DND-41 (cell line): ENCODE measurements at regions not wholly inside any gene's neighbourhood (a gene's known extent, or its start where the extent isn't known, plus 50 kb on each side); places are given as distances from the start of the nearest gene placed in this dataset.
A peak's percentile ranks its signal among the peaks of the same experiment; 100 is the strongest.

ENCODE experiments used
- ATAC-seq: fragments of 200-7000 bp; cut with Tn5 transposase; 3 replicates; pipeline ENCODE4 v1.9.1; 2021; ENCODE audit warnings: low read depth; ENCODE audit not compliant: insufficient read depth
- DNase-seq: peaks from one replicate; pipeline ENCODE4 v3.0.0-alpha.2; 2020
- H2AFZ ChIP-seq: 2 replicates; pipeline ENCODE4 v1.6.0; 2012; ENCODE audit warnings: low read depth, low read length
- H3K27ac ChIP-seq: 2 replicates; pipeline ENCODE4 v1.5.1; 2012; ENCODE audit warnings: low read length, inconsistent platforms
- H3K27me3 ChIP-seq: fragments of 200-600 bp; sonication (generic); 2 replicates; pipeline ENCODE4 v1.6.0; 2012; ENCODE audit warnings: low read length, mild to moderate bottlenecking, inconsistent platforms; ENCODE audit not compliant: insufficient read depth, poor library complexity
- H3K36me3 ChIP-seq: 2 replicates; pipeline ENCODE4 v1.5.1; 2012; ENCODE audit warnings: low read length, inconsistent platforms; ENCODE audit not compliant: insufficient read depth
- H3K4me1 ChIP-seq: 2 replicates; pipeline ENCODE4 v1.5.1; 2012; ENCODE audit warnings: mild to moderate bottlenecking, low read length; ENCODE audit not compliant: insufficient read depth
- H3K4me2 ChIP-seq: 2 replicates; pipeline ENCODE4 v1.6.0; 2012; ENCODE audit warnings: mild to moderate bottlenecking, moderate library complexity, low read length, inconsistent platforms; ENCODE audit not compliant: insufficient read depth
- H3K4me3 ChIP-seq, 2 experiments: fragments of 200-600 bp in 1 of 2; shearing (Covaris generic) in 1 of 2; 2 replicates each; pipeline ENCODE4 v1.5.1; 2012 to 2016; ENCODE audit warnings: inconsistent platforms in 2 of 2, low read length in 2 of 2, mild to moderate bottlenecking in 2 of 2, low read depth in 1 of 2, moderate library complexity in 1 of 2
- H3K79me2 ChIP-seq: 2 replicates; pipeline ENCODE4 v1.6.0; 2012; ENCODE audit warnings: low read length, inconsistent platforms; ENCODE audit not compliant: insufficient read depth
- H3K9ac ChIP-seq: 2 replicates; pipeline ENCODE4 v1.6.0; 2012; ENCODE audit warnings: low read depth, mild to moderate bottlenecking, inconsistent platforms, low read length, moderate library complexity
- H3K9me3 ChIP-seq: 2 replicates; pipeline ENCODE4 v1.5.1; 2012; ENCODE audit warnings: low read length, moderate library complexity, mild to moderate bottlenecking, inconsistent platforms; ENCODE audit not compliant: insufficient read depth, severe bottlenecking
- H4K20me1 ChIP-seq: 2 replicates; pipeline ENCODE4 v1.6.0; 2012; ENCODE audit warnings: low read length; ENCODE audit not compliant: insufficient read depth
- EZH2 ChIP-seq: IDR thresholded peaks from 3 replicates; pipeline ENCODE4 v1.6.1; 2012; ENCODE audit warnings: borderline replicate concordance, low read depth, mild to moderate bottlenecking, moderate library complexity, low read length, inconsistent platforms; ENCODE audit not compliant: severe bottlenecking
- TF ChIP-seq, protein P1 (sequence below): IDR thresholded peaks from 2 replicates; pipeline ENCODE4 v1.5.1; 2012; ENCODE audit warnings: borderline replicate concordance, low read length, moderate library complexity, mild to moderate bottlenecking; ENCODE audit not compliant: poor library complexity, severe bottlenecking; ENCODE audit errors: extremely low read depth

DNA sequence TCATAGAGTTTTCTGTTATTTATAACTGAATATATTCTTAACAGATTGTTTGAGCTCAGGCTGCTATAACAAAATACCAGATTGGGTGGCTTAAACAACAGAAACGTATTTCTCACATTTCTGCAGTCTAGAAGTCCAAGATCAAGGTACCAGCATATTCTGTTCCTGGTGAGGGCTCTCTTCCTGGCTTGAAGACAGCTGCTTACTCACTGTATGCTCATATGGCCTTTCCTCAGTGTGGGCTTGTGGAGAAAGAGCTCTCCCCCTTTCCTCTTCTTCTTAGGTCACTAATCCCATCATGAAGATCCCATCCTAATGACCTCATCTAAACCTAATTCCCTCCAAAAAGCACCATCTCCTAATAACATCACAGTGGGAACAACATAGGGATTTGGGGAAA, 117.8 kb downstream of the RASGEF1B start:
- no peak overlapping the region for H2AFZ ChIP-seq
- H4K20me1 ChIP-seq, result no peaks in the 10 kb centered on the region

GRCh38 chr4:81352446-81352835, 119.3 kb downstream of the RASGEF1B start:
- Histone ChIP-seq H3K79me2 (no peaks in the 10 kb centered on the region), H2AFZ (no peak overlapping the region), H3K36me3 (no peaks in the 10 kb centered on the region), H3K4me2 (no peak overlapping the region), H3K27me3 (no peaks in the 10 kb centered on the region), H3K9me3 (no peaks in the 10 kb centered on the region), H3K4me3 (no peak overlapping the region), H3K4me1 (no peaks in the 10 kb centered on the region), H4K20me1 (no peaks in the 10 kb centered on the region), H3K9ac (no peak overlapping the region), H3K27ac (no peak overlapping the region)
- no peak for DNase-seq
- ATAC-seq, result no peak
- TF ChIP-seq EZH2, result no peak
- TF ChIP-seq, protein P1, sequence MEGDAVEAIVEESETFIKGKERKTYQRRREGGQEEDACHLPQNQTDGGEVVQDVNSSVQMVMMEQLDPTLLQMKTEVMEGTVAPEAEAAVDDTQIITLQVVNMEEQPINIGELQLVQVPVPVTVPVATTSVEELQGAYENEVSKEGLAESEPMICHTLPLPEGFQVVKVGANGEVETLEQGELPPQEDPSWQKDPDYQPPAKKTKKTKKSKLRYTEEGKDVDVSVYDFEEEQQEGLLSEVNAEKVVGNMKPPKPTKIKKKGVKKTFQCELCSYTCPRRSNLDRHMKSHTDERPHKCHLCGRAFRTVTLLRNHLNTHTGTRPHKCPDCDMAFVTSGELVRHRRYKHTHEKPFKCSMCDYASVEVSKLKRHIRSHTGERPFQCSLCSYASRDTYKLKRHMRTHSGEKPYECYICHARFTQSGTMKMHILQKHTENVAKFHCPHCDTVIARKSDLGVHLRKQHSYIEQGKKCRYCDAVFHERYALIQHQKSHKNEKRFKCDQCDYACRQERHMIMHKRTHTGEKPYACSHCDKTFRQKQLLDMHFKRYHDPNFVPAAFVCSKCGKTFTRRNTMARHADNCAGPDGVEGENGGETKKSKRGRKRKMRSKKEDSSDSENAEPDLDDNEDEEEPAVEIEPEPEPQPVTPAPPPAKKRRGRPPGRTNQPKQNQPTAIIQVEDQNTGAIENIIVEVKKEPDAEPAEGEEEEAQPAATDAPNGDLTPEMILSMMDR, result no peak

More for the DNA sequence above, 117.8 kb downstream of the RASGEF1B start:
- TF ChIP-seq, protein P1, result no peak
- no peak for TF ChIP-seq EZH2
- Histone ChIP-seq H3K4me1 (no peaks in the 10 kb centered on the region), H3K36me3 (no peaks in the 10 kb centered on the region), H3K9me3 (no peaks in the 10 kb centered on the region), H3K27me3 (peaks cover under 1% of the 10 kb centered on the region), H3K9ac (no peak overlapping the region), H3K79me2 (no peaks in the 10 kb centered on the region), H3K4me2 (no peak overlapping the region), H3K4me3 (no peak overlapping the region), H3K27ac (no peak overlapping the region)
- DNase-seq (no peak), ATAC-seq (no peak)

DNA sequence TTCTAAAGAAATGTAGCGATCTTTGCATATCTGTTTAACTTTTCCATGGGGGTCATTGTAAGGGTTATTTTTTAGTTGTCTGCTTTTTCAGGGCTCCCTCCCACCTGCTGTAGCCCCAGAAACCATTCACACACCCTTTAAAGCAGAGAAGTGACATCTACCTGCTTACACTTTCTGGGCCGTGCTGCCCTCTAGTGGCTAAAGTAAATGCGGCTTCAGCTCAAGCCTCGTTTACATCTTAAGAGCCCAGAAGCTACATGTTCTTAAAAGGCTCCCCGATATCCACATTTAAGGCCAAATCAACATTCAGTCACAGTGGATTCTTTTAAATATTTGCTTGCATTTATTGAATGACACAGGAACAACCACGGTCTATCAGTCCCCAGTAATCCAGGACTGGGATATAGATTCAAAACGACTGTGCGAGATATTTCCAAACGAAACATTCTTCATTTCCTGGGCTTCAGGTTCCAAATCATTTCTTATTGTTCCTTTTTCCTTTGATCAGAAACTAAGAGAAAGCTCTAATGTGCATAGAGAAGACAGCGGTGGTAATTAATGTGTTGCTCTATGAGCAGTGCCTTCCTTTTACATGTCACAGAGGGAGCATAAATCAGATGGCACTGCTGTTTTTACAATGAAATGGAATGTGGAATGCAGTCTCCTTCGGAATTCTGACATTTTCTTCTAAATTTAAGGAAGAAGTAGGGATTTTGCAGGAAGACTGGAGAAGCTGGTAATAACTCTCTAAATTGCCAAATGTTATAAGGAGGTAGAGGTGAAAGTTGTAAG, 119.9 kb downstream of the RASGEF1B start:
- TF ChIP-seq, protein P1, result peak; percentile 95
- TF ChIP-seq EZH2, result no peak
- H3K27ac ChIP-seq, result no peak overlapping the region
- ATAC-seq (peak; percentile 89), DNase-seq (peak; percentile 66)
- no peaks in the 10 kb centered on the region for H3K27me3 ChIP-seq
- no peaks in the 10 kb centered on the region for H3K79me2 ChIP-seq
- H2AFZ ChIP-seq, result no peak overlapping the region
- H3K4me2 ChIP-seq, result no peak overlapping the region
- H4K20me1 ChIP-seq, result no peaks in the 10 kb centered on the region
- H3K9ac ChIP-seq, result no peak overlapping the region
- no peak overlapping the region for H3K4me3 ChIP-seq
- no peaks in the 10 kb centered on the region for H3K4me1 ChIP-seq
- H3K9me3 ChIP-seq, result no peaks in the 10 kb centered on the region
- no peaks in the 10 kb centered on the region for H3K36me3 ChIP-seq
